ENCODE measurements at regions not wholly inside any gene's neighbourhood (a gene's known extent, or its start where the extent isn't known, plus 50 kb on each side); places are given as distances from the start of the nearest gene placed in this dataset.

DNA sequence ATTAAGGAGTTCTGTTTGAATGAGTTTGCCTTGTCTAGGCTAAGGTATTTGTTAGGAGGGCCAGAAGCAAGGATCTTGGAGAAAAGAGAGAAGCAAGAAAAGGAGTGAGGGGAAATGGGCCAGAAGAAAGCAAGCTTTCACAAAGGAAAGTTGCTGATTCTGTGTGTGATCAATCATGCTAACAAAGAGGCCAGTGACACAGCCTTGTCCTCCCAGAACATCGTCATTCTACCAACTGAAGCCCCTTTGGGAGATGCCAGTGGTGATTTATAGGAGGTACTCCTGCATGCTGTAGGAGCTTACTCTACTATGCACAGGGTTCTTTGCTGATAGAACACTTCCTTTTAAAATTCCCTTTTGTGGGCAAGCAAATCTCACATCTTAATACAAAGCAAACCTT lies 449.2 kb upstream of the SPRED2 start:
- Histone ChIP-seq H2BK15ac (ENCODE audit: low read length) (no peak overlapping the region), H3K79me1 (ENCODE audit: low read depth, low read length) (no peaks in the 10 kb centered on the region)

More for the DNA sequence above, 449.2 kb upstream of the SPRED2 start:
- Histone ChIP-seq H3K14ac (ENCODE audit: insufficient read length) (no peak overlapping the region), H3K23me2 (ENCODE audit: low read depth, low read length) (no peaks in the 10 kb centered on the region), H2BK12ac (ENCODE audit: low read depth, low read length) (no peak overlapping the region), H3K4me1 (replicated peaks in 1 of 4; ENCODE audit: control insufficient read depth in 3 of 4, insufficient read depth in 4 of 4, low read length in 3 of 4) (no peaks in the 10 kb centered on the region), H4K5ac (ENCODE audit: insufficient read length, low read depth, low read length) (no peak overlapping the region), H2BK5ac (ENCODE audit: low read depth, low read length) (no peak overlapping the region), H4K20me1 (replicated peaks in 1 of 2; ENCODE audit: control insufficient read depth in 1 of 2, insufficient read depth in 2 of 2, low read length in 2 of 2) (no peaks in the 10 kb centered on the region), H2BK120ac (replicated peaks; ENCODE audit: low read depth, low read length) (no peak overlapping the region), H2AK5ac (ENCODE audit: low read depth, low read length) (no peak overlapping the region), H3K4me2 (ENCODE audit: insufficient read depth in 1 of 2, low read depth in 2 of 2, low read length in 2 of 2) (no peak overlapping the region), H3K23ac (ENCODE audit: insufficient read length) (no peak overlapping the region), H3K18ac (ENCODE audit: extremely low read depth, low read length) (no peak overlapping the region), H3K79me2 (ENCODE audit: control insufficient read depth in 1 of 2, insufficient read depth in 2 of 2, low read length in 2 of 2) (no peaks in the 10 kb centered on the region), H3K4me3 (ENCODE audit: extremely low read depth in 1 of 4, insufficient read depth in 2 of 4, low read depth in 3 of 4, low read length in 4 of 4) (no peak overlapping the region), H4K8ac (ENCODE audit: extremely low read depth, insufficient read depth, low read length) (no peak overlapping the region), H3K9me3 (ENCODE audit: insufficient read depth in 2 of 2, low read depth in 1 of 2, low read length in 1 of 2) (no peaks in the 10 kb centered on the region), H3K27me3 (replicated peaks in 1 of 4; ENCODE audit: control insufficient read depth in 3 of 4, extremely low read depth in 1 of 4, insufficient read depth in 3 of 4, low read length in 3 of 4) (no peaks in the 10 kb centered on the region), H3K27ac (ENCODE audit: low read depth, low read length) (no peak overlapping the region), H2AFZ (ENCODE audit: low read length) (no peak overlapping the region), H3K9ac (replicated peaks in 1 of 4; ENCODE audit: extremely low read depth in 1 of 4, low read depth in 3 of 4, low read length in 3 of 4) (no peak overlapping the region), H3K36me3 (ENCODE audit: control insufficient read depth in 2 of 4, insufficient read depth in 4 of 4, low read length in 3 of 4) (no peaks in the 10 kb centered on the region), H4K91ac (replicated peaks; ENCODE audit: insufficient read length, low read length) (no peak overlapping the region), H3K56ac (replicated peaks; ENCODE audit: insufficient read length, low read depth, low read length) (no peak overlapping the region), H3K4ac (replicated peaks; ENCODE audit: insufficient read length, low read depth, low read length) (no peak overlapping the region), H2BK20ac (ENCODE audit: low read length) (no peak overlapping the region)
- ChIA-PET CTCF (ENCODE audit: partially characterized antibody) (no interaction called here), POLR2A (ENCODE audit: partially characterized antibody) (no interaction called here)
- DNase-seq (ENCODE audit: low read depth in 1 of 2, low spot score in 2 of 2) (no peak), FAIRE-seq (no peak)
- WGBS, 2 experiments (ENCODE audit: extremely low coverage in 1 of 2, insufficient coverage in 1 of 2, insufficient read length in 1 of 2, insufficient replicate concordance in 2 of 2, low coverage in 1 of 2, low lambda C conversion rate in 2 of 2, missing lambda C conversion rate in 1 of 2) = 100% methylated on average over 1 of the region's 1 CpG; no CpG with 5 or more reads in 1 of the 2 experiments
- no peak for TF ChIP-seq GTF2F1 (IDR thresholded peaks at IDR 0.05; ENCODE audit: borderline replicate concordance, low read depth, low read length)
- TF ChIP-seq ATF3 (IDR thresholded peaks at IDR 0.05; ENCODE audit: insufficient read depth, low read depth, low read length) = no peak
- no peak for TF ChIP-seq KDM4A (IDR thresholded peaks at IDR 0.05; ENCODE audit: low read depth, low read length, severe bottlenecking)
- no peak for TF ChIP-seq RAD21 (IDR thresholded peaks at IDR 0.05 in 1 of 2, conservative IDR thresholded peaks at IDR 0.05 in 1 of 2; ENCODE audit: low read depth in 2 of 2, low read length in 2 of 2)
- no peak for TF ChIP-seq SAP30 (IDR thresholded peaks at IDR 0.05; ENCODE audit: insufficient read depth, insufficient replicate concordance, low read length)
- no peak for TF ChIP-seq JUN (IDR thresholded peaks at IDR 0.05; ENCODE audit: low read depth, low read length)
- no peak for TF ChIP-seq KDM1A (IDR thresholded peaks at IDR 0.05; ENCODE audit: borderline replicate concordance, low read length)
- no peak for TF ChIP-seq ASH2L (IDR thresholded peaks at IDR 0.05; ENCODE audit: low read length)
- no peak for TF ChIP-seq CREB1 (IDR thresholded peaks at IDR 0.05)
